ENCODE measurements at regions not wholly inside any gene's neighbourhood (a gene's known extent, or its start where the extent isn't known, plus 50 kb on each side); places are given as distances from the start of the nearest gene placed in this dataset.

GRCh38 chr9:22809371-22809770 lies 362.7 kb downstream of the DMRTA1 start:
- no peak for TF ChIP-seq CTCF (conservative IDR thresholded peaks at IDR 0.05 in 1 of 2, IDR thresholded peaks at IDR 0.05 in 1 of 2; ENCODE audit: extremely low read depth in 1 of 2, insufficient read depth in 1 of 2, low read depth in 1 of 2, low read length in 2 of 2)
- TF ChIP-seq EZH2 (IDR thresholded peaks at IDR 0.05; ENCODE audit: borderline replicate concordance, low read length), result no peak
